KOPT-K1 (cell line): ENCODE measurements at regions not wholly inside any gene's neighbourhood (a gene's known extent, or its start where the extent isn't known, plus 50 kb on each side); places are given as distances from the start of the nearest gene placed in this dataset.

Experiments
- H3K27ac ChIP-seq: fragments of 200-600 bp; sonication (generic); 2 replicates; pipeline ENCODE4 v1.5.1; 2016; ENCODE audit warnings: antibody characterized with exemption, mild to moderate bottlenecking, low read depth, low read length; ENCODE audit not compliant: poor library complexity, severe bottlenecking
- H3K36me3 ChIP-seq: fragments of 200-600 bp; sonication (generic); 2 replicates; pipeline ENCODE4 v1.5.1; 2017; ENCODE audit warnings: antibody characterized with exemption, mild to moderate bottlenecking, low read length, moderate library complexity; ENCODE audit not compliant: insufficient read depth
- H3K9me3 ChIP-seq: fragments of 200-600 bp; sonication (generic); 2 replicates; pipeline ENCODE4 v1.5.1; 2017; ENCODE audit warnings: antibody characterized with exemption, low read length, mild to moderate bottlenecking; ENCODE audit not compliant: insufficient read depth, poor library complexity, severe bottlenecking

DNA sequence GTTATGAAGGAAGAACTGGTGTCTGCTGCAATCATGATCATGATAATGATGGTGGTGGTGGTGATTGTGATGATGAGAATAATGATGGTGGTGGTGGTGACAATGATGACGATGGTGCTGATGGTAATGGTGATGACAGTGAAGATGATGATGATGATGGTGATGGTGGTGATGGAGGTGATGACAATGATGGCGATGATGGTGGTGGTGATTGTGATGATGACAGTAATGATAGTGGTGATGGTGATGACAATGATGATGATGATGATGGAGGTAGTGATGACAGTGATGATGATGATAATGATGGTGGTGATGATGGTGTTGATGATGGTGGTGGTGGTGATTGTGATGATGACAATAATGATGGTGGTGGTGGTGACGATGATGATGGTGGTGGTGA is 52.8 kb upstream of the ANO1 start:
- H3K27ac ChIP-seq: no peak overlapping the region

DNA sequence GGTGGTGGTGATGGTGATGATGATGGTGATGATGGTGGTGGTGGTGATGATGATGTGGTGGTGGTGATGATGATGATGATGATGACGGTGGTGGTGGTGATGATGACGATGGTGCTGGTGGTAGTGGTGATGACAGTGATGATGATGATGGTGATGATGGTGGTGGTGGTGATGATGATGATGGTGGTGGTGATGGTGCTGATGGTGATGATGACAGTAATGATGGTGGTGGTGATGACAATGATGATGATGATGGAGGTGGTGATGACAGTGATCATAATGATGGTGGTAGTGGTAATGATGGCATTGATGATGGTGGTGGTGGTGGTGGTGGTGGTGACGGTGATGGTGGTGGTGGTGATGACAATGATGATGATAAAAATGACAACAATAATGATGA is 52.1 kb upstream of the ANO1 start:
- Histone ChIP-seq H3K9me3 (no peaks in the 10 kb centered on the region), H3K27ac (no peak overlapping the region), H3K36me3 (no peaks in the 10 kb centered on the region)

More for the DNA sequence above, 52.8 kb upstream of the ANO1 start:
- Histone ChIP-seq H3K36me3 (no peaks in the 10 kb centered on the region), H3K9me3 (no peaks in the 10 kb centered on the region)

DNA sequence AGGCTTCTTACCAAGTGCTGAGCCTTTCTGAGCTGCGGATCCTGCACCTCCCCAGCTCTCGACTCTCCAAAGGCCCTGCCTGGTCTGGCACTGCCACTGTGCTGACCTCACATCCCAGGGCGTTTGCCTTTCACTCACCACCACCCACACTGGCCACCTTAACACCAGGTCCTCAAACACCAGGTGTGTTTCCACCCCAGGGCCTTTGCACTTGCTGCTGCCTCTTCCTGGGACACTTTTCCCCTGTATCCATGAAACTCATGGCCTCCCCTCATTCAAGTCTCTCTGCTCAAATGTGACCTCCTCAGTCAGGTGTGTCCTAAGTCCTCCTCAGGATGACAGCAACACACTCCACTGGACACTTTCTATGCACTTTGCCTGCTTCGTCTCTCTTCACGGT is 51.4 kb upstream of the ANO1 start:
- Histone ChIP-seq H3K27ac (no peak overlapping the region), H3K36me3 (no peaks in the 10 kb centered on the region), H3K9me3 (no peaks in the 10 kb centered on the region)

DNA sequence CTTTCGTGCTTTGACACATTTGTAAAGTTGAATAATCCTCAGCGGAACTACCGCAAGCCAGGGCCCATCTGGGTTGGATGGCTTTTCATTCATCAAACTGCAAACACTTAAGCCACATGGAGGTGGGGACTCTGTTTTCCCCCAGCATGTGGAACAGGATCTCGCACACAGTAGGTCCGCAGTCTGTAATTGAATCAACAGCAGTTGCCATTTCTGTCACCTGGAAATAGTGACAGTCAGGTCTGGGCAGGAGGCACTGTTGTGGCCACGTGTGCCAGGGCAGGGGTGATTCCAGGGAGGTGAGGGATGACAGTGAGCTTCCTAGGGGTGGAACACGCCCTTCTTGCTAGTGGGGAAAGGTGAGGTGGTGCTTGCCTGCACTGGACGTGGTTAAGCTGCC is 50.7 kb upstream of the ANO1 start:
- Histone ChIP-seq H3K27ac (no peak overlapping the region), H3K36me3 (no peaks in the 10 kb centered on the region), H3K9me3 (no peaks in the 10 kb centered on the region)

DNA sequence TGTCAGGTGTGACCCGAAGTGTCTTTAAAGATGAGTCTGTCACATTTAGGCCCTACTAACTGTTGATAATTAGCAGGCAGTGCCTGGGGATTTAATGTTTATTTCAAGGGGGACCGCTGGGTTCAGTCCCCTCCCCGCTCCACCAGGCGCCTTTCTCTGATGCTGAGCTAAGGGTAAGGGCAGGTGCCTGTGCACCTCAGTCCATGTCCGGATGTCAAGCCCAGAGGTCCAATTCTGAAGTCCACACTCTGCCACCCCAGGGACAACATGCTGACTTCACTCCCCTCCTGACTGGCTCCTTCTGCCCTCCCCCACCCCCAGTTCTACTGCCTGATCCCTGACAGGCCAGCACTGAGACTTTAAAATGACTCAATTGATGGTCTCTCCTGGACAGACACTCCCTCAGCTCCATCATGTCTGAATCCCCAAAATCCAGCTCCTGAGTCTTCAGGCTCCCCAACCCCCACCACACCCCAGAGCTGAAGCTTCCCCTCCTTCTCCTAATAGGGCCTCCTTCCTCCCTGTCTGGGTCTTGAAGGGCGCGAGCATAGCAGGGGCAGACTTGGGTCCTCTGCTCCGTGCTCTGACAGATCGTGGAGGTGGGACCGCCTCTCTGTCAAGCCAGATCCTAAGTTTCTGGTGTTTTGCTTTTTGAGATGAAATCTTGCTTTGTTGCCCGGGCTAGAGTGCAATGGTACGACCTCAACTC is 49.8 kb upstream of the ANO1 start:
- Histone ChIP-seq H3K36me3 (no peaks in the 10 kb centered on the region), H3K27ac (no peak overlapping the region), H3K9me3 (no peaks in the 10 kb centered on the region)
